NCI-H2227 treated with DMSO at 0.1 percent for 48 hours (cell line): ENCODE measurements at regions not wholly inside any gene's neighbourhood (a gene's known extent, or its start where the extent isn't known, plus 50 kb on each side); places are given as distances from the start of the nearest gene placed in this dataset.
"Not testable (repeated sequence)": the region's sequence is repeated elsewhere in the genome, so short reads cannot be mapped to it uniquely, and the experiment has no call there.

Experiments used
- DNase-seq: peaks from one replicate; lab custom pipeline; 2025; lab: John Stamatoyannopoulos, UW

GRCh38 chr20:22819784-22820183 lies 215.3 kb upstream of the SSTR4 start:
- DNase-seq: no peak

- DNase-seq: no peak
These were observed 213.9 kb upstream of the SSTR4 start for GRCh38 chr20:22821081-22821727.

- DNase-seq: no peak
These were observed 213.3 kb upstream of the SSTR4 start for GRCh38 chr20:22821796-22822195.

GRCh38 chr20:22823119-22823518 lies 212.0 kb upstream of the SSTR4 start:
- DNase-seq: no peak

- DNase-seq: no peak
These were observed 211.0 kb upstream of the SSTR4 start for GRCh38 chr20:22824077-22824476.

GRCh38 chr20:22825076-22825475 lies 210.0 kb upstream of the SSTR4 start:
- no peak for DNase-seq

- DNase-seq: no peak
These were observed 209.6 kb upstream of the SSTR4 start for GRCh38 chr20:22825546-22825945.

GRCh38 chr20:22826306-22827230 lies 208.5 kb upstream of the SSTR4 start:
- DNase-seq: no peak

GRCh38 chr20:22827916-22828315 lies 207.2 kb upstream of the SSTR4 start:
- DNase-seq: no peak

GRCh38 chr20:22829356-22829755 lies 205.8 kb upstream of the SSTR4 start:
- no peak for DNase-seq

- DNase-seq: no peak
These were observed 205.0 kb upstream of the SSTR4 start for GRCh38 chr20:22830138-22830537.

- DNase-seq: not testable (repeated sequence)
These were observed 204.4 kb upstream of the SSTR4 start for GRCh38 chr20:22830715-22831114.

GRCh38 chr20:22833851-22834250 lies 201.3 kb upstream of the SSTR4 start:
- no peak for DNase-seq

- no peak for DNase-seq
These were observed 200.4 kb upstream of the SSTR4 start for GRCh38 chr20:22834651-22835256.

- DNase-seq: no peak
These were observed 198.9 kb upstream of the SSTR4 start for GRCh38 chr20:22836211-22836610.

GRCh38 chr20:22836877-22837276 lies 198.2 kb upstream of the SSTR4 start:
- DNase-seq: no peak

GRCh38 chr20:22838001-22838400 lies 197.1 kb upstream of the SSTR4 start:
- DNase-seq: no peak

- no peak for DNase-seq
These were observed 193.3 kb upstream of the SSTR4 start for GRCh38 chr20:22841846-22842245.

- DNase-seq: no peak
These were observed 192.3 kb upstream of the SSTR4 start for GRCh38 chr20:22842793-22843192.

GRCh38 chr20:22844959-22845358 lies 190.2 kb upstream of the SSTR4 start:
- DNase-seq: no peak

- DNase-seq: no peak
These were observed 188.2 kb upstream of the SSTR4 start for GRCh38 chr20:22846863-22847262.

- DNase-seq: no peak
These were observed 186.7 kb upstream of the SSTR4 start for GRCh38 chr20:22848364-22848763.
